Panc1 (cell line): ENCODE measurements at regions not wholly inside any gene's neighbourhood (a gene's known extent, or its start where the extent isn't known, plus 50 kb on each side); places are given as distances from the start of the nearest gene placed in this dataset.

Source experiments
- ATAC-seq: fragments of 200-7000 bp; cut with Tn5 transposase; 2 replicates; pipeline ENCODE4 v1.9.1; 2020; ENCODE audit warnings: mild to moderate bottlenecking, moderate library complexity
- BruUV-seq: library from RNA; stranded (reverse); fragments of 400-500 nt; replicated peaks from 2 replicates; lab custom pipeline; 2021; lab: Mats Ljungman, UMichigan
- CTCF ChIA-PET: fragments of 300-600 bp; sonication (Branson Sonifier 250); formaldehyde crosslinking; loops from one replicate; lab custom pipeline; 2022; ENCODE audit warnings: antibody characterized with exemption; lab: Charles Lee
- POLR2A ChIA-PET: fragments of 300-600 bp; sonication (Branson Sonifier 250); formaldehyde crosslinking; loops from one replicate; lab custom pipeline; 2022; ENCODE audit warnings: antibody characterized with exemption; lab: Charles Lee
- DNase-seq: peaks from one replicate; pipeline ENCODE4 v3.0.0-alpha.2; 2010; ENCODE audit warnings: low read depth, low spot score
- H3K27ac ChIP-seq: 2 replicates; pipeline ENCODE4 v1.5.1; 2011; ENCODE audit warnings: mild to moderate bottlenecking, low read length, inconsistent platforms
- H3K27me3 ChIP-seq: fragments of 200-500 bp; sonication (Bioruptor generic); 2 replicates; pipeline ENCODE4 v1.6.0; 2014; ENCODE audit warnings: low read length, inconsistent platforms; ENCODE audit not compliant: control insufficient read depth, insufficient read depth
- H3K36me3 ChIP-seq: fragments of 200-500 bp; sonication (Bioruptor generic); 2 replicates; pipeline ENCODE4 v1.5.1; 2014; ENCODE audit warnings: inconsistent platforms, mild to moderate bottlenecking, low read length, moderate library complexity; ENCODE audit not compliant: control insufficient read depth, insufficient read depth
- H3K4me1 ChIP-seq: 2 replicates; pipeline ENCODE4 v1.5.1; 2011; ENCODE audit warnings: inconsistent platforms, mild to moderate bottlenecking, low read length, moderate library complexity; ENCODE audit not compliant: control insufficient read depth, insufficient read depth
- H3K4me3 ChIP-seq, 2 experiments: 2 replicates each; pipeline ENCODE4 v1.5.1; 2011 to 2012; ENCODE audit warnings: low read depth in 2 of 2, low read length in 2 of 2, mild to moderate bottlenecking in 2 of 2, inconsistent platforms in 1 of 2, moderate library complexity in 1 of 2
- H3K9me3 ChIP-seq: fragments of 200-500 bp; sonication (Bioruptor generic); 2 replicates; pipeline ENCODE4 v1.5.1; 2014; ENCODE audit warnings: low read depth, mild to moderate bottlenecking, inconsistent platforms, low read length, moderate library complexity; ENCODE audit not compliant: control insufficient read depth, insufficient read depth
- POLR2AphosphoS5 ChIP-seq: IDR thresholded peaks from 2 replicates; pipeline ENCODE4 v1.6.1; 2012; ENCODE audit warnings: mild to moderate bottlenecking, low read depth, low read length, moderate library complexity
- SIN3A ChIP-seq: IDR thresholded peaks from 2 replicates; pipeline ENCODE4 v1.6.1; 2012; ENCODE audit warnings: low read depth, mild to moderate bottlenecking, low read length, moderate library complexity, borderline replicate concordance; ENCODE audit not compliant: insufficient read depth
- TCF7L2 ChIP-seq: IDR thresholded peaks from 2 replicates; pipeline ENCODE4 v1.6.1; 2011; ENCODE audit warnings: mild to moderate bottlenecking, low read depth, low read length, inconsistent platforms
- in situ Hi-C: cut with HindIII; loops from 2 replicates; pipeline ENCODE4 v1.10.0; 2016; ENCODE audit warnings: low sequenced_read_pairs, low pct_unique_long_range_greater_than_20kb
- intact Hi-C: fragments of 100-400 bp; cut with micrococcal nuclease; formaldehyde crosslinking; loops from one replicate; pipeline ENCODE4 v1.10.0; 2022; ENCODE audit not compliant: unreplicated experiment
- TF ChIP-seq, protein P1 (sequence below), 2 experiments: IDR thresholded peaks; 2 replicates each; pipeline ENCODE4 v1.6.1; 2011 to 2012; ENCODE audit warnings: low read depth in 2 of 2, control low read depth in 1 of 2, low read length in 1 of 2, mild to moderate bottlenecking in 1 of 2, moderate library complexity in 1 of 2; ENCODE audit not compliant: insufficient read depth in 1 of 2
- TF ChIP-seq, protein P2 (sequence below): fragments of 450-650 bp; IDR thresholded peaks from 2 replicates; pipeline ENCODE4 v1.5.1; 2017; ENCODE audit warnings: mild to moderate bottlenecking

DNA sequence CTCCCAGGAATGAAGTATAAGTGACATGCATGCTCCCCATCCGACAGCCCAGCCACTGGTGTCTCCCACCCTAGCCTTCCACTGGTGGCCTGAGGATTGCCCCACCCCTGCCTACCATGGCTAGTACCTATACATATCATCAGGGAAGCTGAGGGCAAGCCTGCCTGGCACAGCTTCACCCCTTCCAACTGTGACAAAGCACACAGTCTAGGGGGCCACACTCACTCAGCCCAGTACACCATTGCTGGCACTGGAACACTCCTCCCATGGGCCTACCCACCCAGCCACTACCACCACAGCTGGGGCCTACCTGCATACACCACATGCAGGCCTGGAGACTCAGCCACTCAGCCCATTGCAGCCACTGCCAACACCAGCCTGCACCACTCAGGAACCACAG lies 393.1 kb upstream of the STEAP1 start:
- BruUV-seq, result no TSS peak
- Histone ChIP-seq H3K27me3 (no peaks in the 10 kb centered on the region), H3K36me3 (no peaks in the 10 kb centered on the region)

DNA sequence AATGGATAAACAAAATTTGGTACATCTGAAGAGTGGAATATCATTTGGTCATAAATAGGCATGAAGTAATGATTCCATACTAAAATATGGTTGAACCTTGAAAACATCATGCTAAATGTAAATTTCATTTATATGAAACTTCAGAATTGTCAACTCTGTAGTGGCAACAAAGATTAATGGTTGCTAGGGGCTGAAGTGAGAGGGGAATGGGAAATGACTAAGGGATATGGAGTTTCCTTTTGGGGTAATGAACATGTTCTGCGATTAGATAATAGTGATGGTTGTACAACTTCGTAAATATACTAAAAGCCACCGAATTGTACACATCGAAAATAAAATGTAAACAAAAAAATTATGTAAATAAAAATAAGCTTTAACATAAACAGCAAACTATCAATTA lies 384.1 kb upstream of the STEAP1 start:
- no peak for TF ChIP-seq TCF7L2
- TF ChIP-seq, protein P1, sequence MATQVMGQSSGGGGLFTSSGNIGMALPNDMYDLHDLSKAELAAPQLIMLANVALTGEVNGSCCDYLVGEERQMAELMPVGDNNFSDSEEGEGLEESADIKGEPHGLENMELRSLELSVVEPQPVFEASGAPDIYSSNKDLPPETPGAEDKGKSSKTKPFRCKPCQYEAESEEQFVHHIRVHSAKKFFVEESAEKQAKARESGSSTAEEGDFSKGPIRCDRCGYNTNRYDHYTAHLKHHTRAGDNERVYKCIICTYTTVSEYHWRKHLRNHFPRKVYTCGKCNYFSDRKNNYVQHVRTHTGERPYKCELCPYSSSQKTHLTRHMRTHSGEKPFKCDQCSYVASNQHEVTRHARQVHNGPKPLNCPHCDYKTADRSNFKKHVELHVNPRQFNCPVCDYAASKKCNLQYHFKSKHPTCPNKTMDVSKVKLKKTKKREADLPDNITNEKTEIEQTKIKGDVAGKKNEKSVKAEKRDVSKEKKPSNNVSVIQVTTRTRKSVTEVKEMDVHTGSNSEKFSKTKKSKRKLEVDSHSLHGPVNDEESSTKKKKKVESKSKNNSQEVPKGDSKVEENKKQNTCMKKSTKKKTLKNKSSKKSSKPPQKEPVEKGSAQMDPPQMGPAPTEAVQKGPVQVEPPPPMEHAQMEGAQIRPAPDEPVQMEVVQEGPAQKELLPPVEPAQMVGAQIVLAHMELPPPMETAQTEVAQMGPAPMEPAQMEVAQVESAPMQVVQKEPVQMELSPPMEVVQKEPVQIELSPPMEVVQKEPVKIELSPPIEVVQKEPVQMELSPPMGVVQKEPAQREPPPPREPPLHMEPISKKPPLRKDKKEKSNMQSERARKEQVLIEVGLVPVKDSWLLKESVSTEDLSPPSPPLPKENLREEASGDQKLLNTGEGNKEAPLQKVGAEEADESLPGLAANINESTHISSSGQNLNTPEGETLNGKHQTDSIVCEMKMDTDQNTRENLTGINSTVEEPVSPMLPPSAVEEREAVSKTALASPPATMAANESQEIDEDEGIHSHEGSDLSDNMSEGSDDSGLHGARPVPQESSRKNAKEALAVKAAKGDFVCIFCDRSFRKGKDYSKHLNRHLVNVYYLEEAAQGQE (IDR thresholded peaks at IDR 0.05; ENCODE audit: insufficient read depth in 1 of 2, low read depth in 2 of 2, low read length in 1 of 2), result no peak
- TF ChIP-seq, protein P2, sequence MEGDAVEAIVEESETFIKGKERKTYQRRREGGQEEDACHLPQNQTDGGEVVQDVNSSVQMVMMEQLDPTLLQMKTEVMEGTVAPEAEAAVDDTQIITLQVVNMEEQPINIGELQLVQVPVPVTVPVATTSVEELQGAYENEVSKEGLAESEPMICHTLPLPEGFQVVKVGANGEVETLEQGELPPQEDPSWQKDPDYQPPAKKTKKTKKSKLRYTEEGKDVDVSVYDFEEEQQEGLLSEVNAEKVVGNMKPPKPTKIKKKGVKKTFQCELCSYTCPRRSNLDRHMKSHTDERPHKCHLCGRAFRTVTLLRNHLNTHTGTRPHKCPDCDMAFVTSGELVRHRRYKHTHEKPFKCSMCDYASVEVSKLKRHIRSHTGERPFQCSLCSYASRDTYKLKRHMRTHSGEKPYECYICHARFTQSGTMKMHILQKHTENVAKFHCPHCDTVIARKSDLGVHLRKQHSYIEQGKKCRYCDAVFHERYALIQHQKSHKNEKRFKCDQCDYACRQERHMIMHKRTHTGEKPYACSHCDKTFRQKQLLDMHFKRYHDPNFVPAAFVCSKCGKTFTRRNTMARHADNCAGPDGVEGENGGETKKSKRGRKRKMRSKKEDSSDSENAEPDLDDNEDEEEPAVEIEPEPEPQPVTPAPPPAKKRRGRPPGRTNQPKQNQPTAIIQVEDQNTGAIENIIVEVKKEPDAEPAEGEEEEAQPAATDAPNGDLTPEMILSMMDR, result no peak
- TF ChIP-seq POLR2AphosphoS5, result no peak
- no peaks in the 10 kb centered on the region for H3K36me3 ChIP-seq
- BruUV-seq, result no TSS peak
- no peaks in the 10 kb centered on the region for H3K27me3 ChIP-seq
- H3K4me1 ChIP-seq, result no peaks in the 10 kb centered on the region
- no peak overlapping the region for H3K27ac ChIP-seq
- intact Hi-C loops (no loop called here), in situ Hi-C loops (no loop called here)
- ATAC-seq (no peak), DNase-seq (no peak)
- no peaks in the 10 kb centered on the region for H3K9me3 ChIP-seq
- H3K4me3 ChIP-seq, result no peak overlapping the region
- POLR2A ChIA-PET, result no interaction called here
- CTCF ChIA-PET, result no interaction called here

More for the DNA sequence above, 393.1 kb upstream of the STEAP1 start:
- no peaks in the 10 kb centered on the region for H3K9me3 ChIP-seq
- ATAC-seq, result no peak
- DNase-seq, result no peak
- TF ChIP-seq TCF7L2, result no peak
- no peak for TF ChIP-seq SIN3A
- TF ChIP-seq, protein P1 (IDR thresholded peaks at IDR 0.05; ENCODE audit: insufficient read depth in 1 of 2, low read depth in 2 of 2, low read length in 1 of 2), result no peak
- TF ChIP-seq, protein P2, result no peak
- no peak for TF ChIP-seq POLR2AphosphoS5
- intact Hi-C loops (no loop called here), in situ Hi-C loops (no loop called here)
- H3K27ac ChIP-seq, result no peak overlapping the region
- no peaks in the 10 kb centered on the region for H3K4me1 ChIP-seq
- POLR2A ChIA-PET, result no interaction called here
- H3K4me3 ChIP-seq, result no peak overlapping the region
- CTCF ChIA-PET, result no interaction called here
